Suprapubic skin (tissue), 4 donors: ENCODE measurements at regions not wholly inside any gene's neighbourhood (a gene's known extent, or its start where the extent isn't known, plus 50 kb on each side); places are given as distances from the start of the nearest gene placed in this dataset.

ENCODE experiments used
- DNase-seq, 2 donors: peaks; one replicate each; pipeline ENCODE4 v3.0.0-alpha.2; 2019; ENCODE audit warnings: low spot score in 2 of 2
- H3K27ac ChIP-seq: fragments of 200-600 bp; sonication (generic); one replicate; pipeline ENCODE4 v1.5.1; 2019
- H3K27me3 ChIP-seq: fragments of 200-600 bp; sonication (generic); one replicate; pipeline ENCODE4 v1.5.1; 2019
- H3K36me3 ChIP-seq: fragments of 200-600 bp; sonication (generic); one replicate; pipeline ENCODE4 v1.5.1; 2019
- H3K4me1 ChIP-seq: fragments of 200-600 bp; sonication (generic); one replicate; pipeline ENCODE4 v1.5.1; 2019
- H3K4me3 ChIP-seq: fragments of 200-600 bp; sonication (generic); one replicate; pipeline ENCODE4 v1.5.1; 2019; ENCODE audit warnings: mild to moderate bottlenecking
- H3K9me3 ChIP-seq: fragments of 200-600 bp; sonication (generic); one replicate; pipeline ENCODE4 v1.5.1; 2019
- CTCF ChIP-seq, 2 donors: fragments of 200-600 bp in 1 of 2; fragments of 450-650 bp in 1 of 2; sonication (generic) in 1 of 2; IDR thresholded peaks; one replicate each; pipeline ENCODE4 v1.5.1; 2016 to 2019; ENCODE audit warnings: antibody characterized with exemption in 2 of 2, mild to moderate bottlenecking in 1 of 2, moderate library complexity in 1 of 2
- EP300 ChIP-seq: sonication (generic); formaldehyde crosslinking; IDR thresholded peaks from one replicate; pipeline ENCODE4 v1.6.1; 2017; ENCODE audit warnings: antibody characterized with exemption
- POLR2A ChIP-seq, 2 donors: fragments of 450-650 bp; IDR thresholded peaks; one replicate each; pipeline ENCODE4 v1.6.1; 2017; ENCODE audit warnings: antibody characterized with exemption in 2 of 2, mild to moderate bottlenecking in 2 of 2, moderate library complexity in 2 of 2
- POLR2AphosphoS5 ChIP-seq, 3 donors: sonication (generic); formaldehyde crosslinking; IDR thresholded peaks; one replicate each; pipeline ENCODE4 v1.6.1; 2017; ENCODE audit warnings: antibody characterized with exemption in 3 of 3
- WGBS: methylation state at CpG from one replicate; pipeline ENCODE4 v1.1.5; 2018; 5-methylcytosine and 5-hydroxymethylcytosine counted together

GRCh38 chr2:21244161-21244560 is 120.4 kb downstream of the TDRD15 start:
- no peaks in the 10 kb centered on the region for H3K36me3 ChIP-seq
- no peak overlapping the region for H3K4me3 ChIP-seq
- H3K27ac ChIP-seq = no peak overlapping the region
- H3K4me1 ChIP-seq = no peaks in the 10 kb centered on the region
- no peaks in the 10 kb centered on the region for H3K27me3 ChIP-seq
- WGBS = 61% methylated on average over 1 of the region's 1 CpG
- DNase-seq = no peak
- TF ChIP-seq POLR2A (IDR thresholded peaks at IDR 0.05) = no peak
- no peak for TF ChIP-seq EP300
- no peak for TF ChIP-seq POLR2AphosphoS5 (IDR thresholded peaks at IDR 0.05)
- TF ChIP-seq CTCF (IDR thresholded peaks at IDR 0.05) = no peak
- H3K9me3 ChIP-seq = no peaks in the 10 kb centered on the region

- Histone ChIP-seq H3K36me3 (no peaks in the 10 kb centered on the region), H3K4me1 (no peaks in the 10 kb centered on the region), H3K9me3 (no peaks in the 10 kb centered on the region), H3K27ac (no peak overlapping the region), H3K4me3 (no peak overlapping the region), H3K27me3 (no peaks in the 10 kb centered on the region)
- WGBS = 62% methylated on average over 2 of the region's 2 CpGs
- DNase-seq = no peak
- no peak for TF ChIP-seq CTCF (IDR thresholded peaks at IDR 0.05)
- TF ChIP-seq POLR2AphosphoS5 (IDR thresholded peaks at IDR 0.05) = no peak
- no peak for TF ChIP-seq POLR2A (IDR thresholded peaks at IDR 0.05)
- TF ChIP-seq EP300 = no peak
These were observed 121.8 kb downstream of the TDRD15 start for GRCh38 chr2:21245565-21245964.

GRCh38 chr2:21249367-21249766 is 125.6 kb downstream of the TDRD15 start:
- no peak for TF ChIP-seq POLR2A (IDR thresholded peaks at IDR 0.05)
- no peak for TF ChIP-seq POLR2AphosphoS5 (IDR thresholded peaks at IDR 0.05)
- no peak for TF ChIP-seq EP300
- no peak for TF ChIP-seq CTCF (IDR thresholded peaks at IDR 0.05)
- H3K27me3 ChIP-seq = no peaks in the 10 kb centered on the region
- no peak overlapping the region for H3K4me3 ChIP-seq
- H3K36me3 ChIP-seq = no peaks in the 10 kb centered on the region
- no peak overlapping the region for H3K27ac ChIP-seq
- H3K9me3 ChIP-seq = no peaks in the 10 kb centered on the region
- no peak for DNase-seq
- H3K4me1 ChIP-seq = no peaks in the 10 kb centered on the region
- WGBS = 96% methylated on average over 3 of the region's 3 CpGs

- TF ChIP-seq POLR2AphosphoS5 (IDR thresholded peaks at IDR 0.05) (no peak), EP300 (no peak), POLR2A (IDR thresholded peaks at IDR 0.05) (no peak), CTCF (IDR thresholded peaks at IDR 0.05) (no peak)
- Histone ChIP-seq H3K36me3 (no peaks in the 10 kb centered on the region), H3K4me1 (no peaks in the 10 kb centered on the region), H3K9me3 (no peaks in the 10 kb centered on the region), H3K27ac (no peak overlapping the region), H3K27me3 (no peaks in the 10 kb centered on the region), H3K4me3 (no peak overlapping the region)
- DNase-seq = no peak
These were observed 126.9 kb downstream of the TDRD15 start for GRCh38 chr2:21250673-21251072.

GRCh38 chr2:21251216-21251980 is 127.6 kb downstream of the TDRD15 start:
- no peaks in the 10 kb centered on the region for H3K36me3 ChIP-seq
- WGBS = 67% methylated on average over 4 of the region's 5 CpGs
- DNase-seq = no peak

More at GRCh38 chr2:21251216-21251980, 127.6 kb downstream of the TDRD15 start:
- H3K27me3 ChIP-seq = no peaks in the 10 kb centered on the region
- TF ChIP-seq CTCF (IDR thresholded peaks at IDR 0.05) (no peak), EP300 (no peak), POLR2A (IDR thresholded peaks at IDR 0.05) (no peak), POLR2AphosphoS5 (IDR thresholded peaks at IDR 0.05) (no peak)
- no peak overlapping the region for H3K27ac ChIP-seq
- H3K4me1 ChIP-seq = no peaks in the 10 kb centered on the region
- no peak overlapping the region for H3K4me3 ChIP-seq
- no peaks in the 10 kb centered on the region for H3K9me3 ChIP-seq
